ENCODE measurements at regions not wholly inside any gene's neighbourhood (a gene's known extent, or its start where the extent isn't known, plus 50 kb on each side); places are given as distances from the start of the nearest gene placed in this dataset.

DNA sequence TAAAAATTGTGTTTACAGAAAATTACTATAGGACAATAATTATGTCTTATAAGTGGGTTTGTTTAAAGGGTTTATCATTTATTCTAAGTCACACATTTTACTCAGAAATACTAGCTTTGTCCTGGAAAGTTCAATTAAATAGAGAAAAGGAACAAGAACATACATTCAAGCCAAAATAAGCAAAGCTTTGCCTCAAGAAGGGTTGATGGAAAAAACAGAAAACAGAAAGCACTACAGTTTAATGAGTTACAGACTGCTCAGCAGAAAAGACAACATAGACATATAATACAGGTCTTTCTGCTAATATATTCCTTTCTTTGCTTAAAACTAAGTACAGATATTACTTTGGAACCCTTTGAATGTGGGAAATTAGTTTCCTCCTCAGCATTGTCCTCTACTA lies 703.0 kb upstream of the LRFN5 start:
- TF ChIP-seq, protein P1, sequence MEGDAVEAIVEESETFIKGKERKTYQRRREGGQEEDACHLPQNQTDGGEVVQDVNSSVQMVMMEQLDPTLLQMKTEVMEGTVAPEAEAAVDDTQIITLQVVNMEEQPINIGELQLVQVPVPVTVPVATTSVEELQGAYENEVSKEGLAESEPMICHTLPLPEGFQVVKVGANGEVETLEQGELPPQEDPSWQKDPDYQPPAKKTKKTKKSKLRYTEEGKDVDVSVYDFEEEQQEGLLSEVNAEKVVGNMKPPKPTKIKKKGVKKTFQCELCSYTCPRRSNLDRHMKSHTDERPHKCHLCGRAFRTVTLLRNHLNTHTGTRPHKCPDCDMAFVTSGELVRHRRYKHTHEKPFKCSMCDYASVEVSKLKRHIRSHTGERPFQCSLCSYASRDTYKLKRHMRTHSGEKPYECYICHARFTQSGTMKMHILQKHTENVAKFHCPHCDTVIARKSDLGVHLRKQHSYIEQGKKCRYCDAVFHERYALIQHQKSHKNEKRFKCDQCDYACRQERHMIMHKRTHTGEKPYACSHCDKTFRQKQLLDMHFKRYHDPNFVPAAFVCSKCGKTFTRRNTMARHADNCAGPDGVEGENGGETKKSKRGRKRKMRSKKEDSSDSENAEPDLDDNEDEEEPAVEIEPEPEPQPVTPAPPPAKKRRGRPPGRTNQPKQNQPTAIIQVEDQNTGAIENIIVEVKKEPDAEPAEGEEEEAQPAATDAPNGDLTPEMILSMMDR (IDR thresholded peaks at IDR 0.05) = no peak
- TF ChIP-seq POLR2A (IDR thresholded peaks at IDR 0.05) = no peak
